Pons (tissue), 1 donor: ENCODE measurements at regions not wholly inside any gene's neighbourhood (a gene's known extent, or its start where the extent isn't known, plus 50 kb on each side); places are given as distances from the start of the nearest gene placed in this dataset.

Experiments used
- DNase-seq: peaks from one replicate; pipeline ENCODE4 v3.0.0-alpha.2; 2016; ENCODE audit warnings: low spot score

DNA sequence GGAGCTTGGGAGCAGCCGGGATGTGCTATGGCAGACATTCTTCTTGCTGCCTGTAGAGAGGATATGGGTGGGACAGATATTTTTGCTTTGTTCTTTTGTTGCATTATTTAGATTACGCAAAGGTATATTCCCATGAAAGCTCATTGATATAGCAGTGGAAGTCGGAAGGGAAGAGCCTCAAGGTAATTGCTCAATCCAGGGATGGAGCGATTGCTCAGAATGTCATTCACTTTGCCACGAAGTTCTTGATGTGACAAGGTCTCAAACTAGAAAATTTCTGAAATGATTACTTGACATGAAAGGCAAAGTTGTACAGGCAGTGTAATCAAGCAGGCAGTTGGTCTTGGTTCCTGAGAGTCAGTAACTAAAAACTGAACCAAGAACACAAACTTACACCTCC, 615.6 kb upstream of the CDH4 start:
- no peak for DNase-seq

DNA sequence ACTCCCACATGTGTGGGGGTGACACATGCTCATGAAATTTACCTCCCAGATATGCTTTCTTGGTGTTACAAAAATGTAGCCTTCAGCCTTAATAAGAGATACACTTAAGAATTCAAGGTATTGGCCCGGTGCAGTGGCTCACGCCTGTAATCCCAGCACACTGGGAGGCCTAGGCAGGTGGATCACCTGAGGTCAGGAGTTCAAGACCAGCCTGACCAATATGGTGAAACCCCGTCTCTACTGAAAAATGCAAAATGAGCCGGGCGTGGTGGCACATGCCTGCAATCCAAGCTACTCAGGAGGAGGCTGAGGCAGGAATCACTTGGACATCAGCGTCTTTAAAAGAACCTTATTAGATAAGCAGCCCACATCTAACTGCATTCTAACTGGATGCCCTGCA, 614.3 kb upstream of the CDH4 start:
- no peak for DNase-seq

DNA sequence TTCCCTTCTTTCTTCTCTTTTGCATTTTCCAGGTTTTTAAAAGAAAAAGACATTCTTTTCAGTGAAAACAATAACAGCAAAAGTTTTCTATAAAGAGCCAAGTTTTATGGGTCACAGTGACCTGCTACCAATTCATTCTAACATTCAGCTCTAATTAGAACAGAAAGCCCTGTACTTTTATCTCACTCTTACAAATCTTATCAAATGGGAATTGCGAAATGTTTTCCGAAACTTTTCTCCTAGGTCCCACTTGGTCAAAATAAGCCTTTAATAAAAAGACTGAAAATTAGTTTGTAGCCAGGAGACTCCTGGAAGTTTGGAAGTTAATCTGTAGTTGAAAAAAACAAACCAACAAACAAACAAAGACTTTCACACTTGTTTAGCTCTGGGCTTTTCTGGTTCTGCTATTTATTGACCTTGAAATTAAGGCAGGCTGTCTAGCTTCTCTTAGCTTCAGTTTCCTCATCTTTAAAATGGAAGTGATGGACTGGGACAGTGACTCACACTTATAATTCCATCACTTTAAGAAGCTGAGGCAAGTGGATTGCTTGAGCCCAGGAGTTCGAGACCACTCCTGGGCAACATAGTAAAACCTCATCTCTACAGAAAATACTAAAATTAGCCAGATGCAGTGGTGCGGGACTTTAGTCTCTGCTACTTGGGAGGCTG, 613.5 kb upstream of the CDH4 start:
- no peak for DNase-seq

DNA sequence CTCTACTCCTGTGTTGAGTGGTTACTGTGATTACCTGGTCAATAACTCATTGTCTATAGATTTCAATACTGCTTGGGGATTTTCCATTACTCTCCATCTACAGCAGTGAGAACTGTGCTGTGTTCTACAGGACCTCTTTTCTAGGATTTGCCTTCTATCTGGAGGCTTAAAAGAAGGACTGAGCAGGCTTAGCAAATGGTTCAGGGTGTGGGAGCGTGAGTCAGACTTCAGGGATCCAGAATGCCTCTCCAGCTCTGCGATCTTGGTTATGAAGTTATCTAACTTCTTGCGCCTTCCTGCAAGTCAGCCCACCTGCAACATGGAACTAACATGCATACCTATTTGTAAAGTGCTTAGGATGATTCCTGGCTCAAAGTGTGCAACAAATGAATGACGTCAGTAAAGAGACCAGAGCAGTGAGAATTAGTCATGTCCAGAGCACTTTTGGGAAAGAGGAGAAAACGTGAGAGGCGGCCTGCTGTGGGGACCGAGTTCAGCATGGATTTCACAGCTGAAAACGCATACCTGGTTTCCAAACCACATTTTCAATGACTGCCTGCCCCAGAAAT, 610.1 kb upstream of the CDH4 start:
- DNase-seq = no peak

DNA sequence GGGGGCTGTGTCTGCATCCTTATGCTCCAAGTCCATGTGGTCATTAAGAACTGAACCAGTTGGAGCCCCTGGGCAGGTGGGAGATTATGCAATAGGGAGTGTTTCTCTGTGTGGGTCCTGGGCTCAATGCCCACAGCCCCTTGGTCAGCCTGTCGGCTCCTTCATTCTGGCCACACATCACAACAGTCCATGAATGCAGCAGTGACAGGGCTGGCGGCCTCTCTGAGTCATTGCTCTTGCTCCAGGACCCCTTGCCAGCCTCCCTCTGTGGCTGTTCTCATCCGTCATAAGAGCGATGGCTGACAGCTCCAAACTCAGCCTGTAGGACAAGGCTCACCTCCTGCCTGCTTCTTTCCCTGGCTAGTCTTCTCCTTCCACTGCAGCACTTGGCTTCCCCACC, 609.5 kb upstream of the CDH4 start:
- DNase-seq = no peak

DNA sequence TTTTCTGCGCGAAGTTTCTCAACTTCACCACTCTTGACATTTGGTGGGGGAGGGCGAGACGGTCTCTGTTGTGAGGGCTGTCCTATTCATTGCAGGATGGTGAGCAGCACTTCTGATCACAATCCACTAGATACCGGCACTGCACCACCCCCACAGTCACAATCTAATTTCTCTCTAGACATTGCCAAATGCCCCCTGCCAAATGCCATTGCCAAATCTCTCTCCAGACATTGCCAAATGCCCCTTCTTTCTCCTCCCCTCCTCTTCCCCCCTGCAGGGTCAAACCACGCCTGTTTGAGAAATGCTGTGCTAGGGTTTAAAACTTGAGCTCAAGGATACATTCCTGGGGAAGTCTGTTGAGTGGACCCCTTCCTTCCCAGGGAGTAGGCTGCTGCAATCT, 603.5 kb upstream of the CDH4 start:
- no peak for DNase-seq

DNA sequence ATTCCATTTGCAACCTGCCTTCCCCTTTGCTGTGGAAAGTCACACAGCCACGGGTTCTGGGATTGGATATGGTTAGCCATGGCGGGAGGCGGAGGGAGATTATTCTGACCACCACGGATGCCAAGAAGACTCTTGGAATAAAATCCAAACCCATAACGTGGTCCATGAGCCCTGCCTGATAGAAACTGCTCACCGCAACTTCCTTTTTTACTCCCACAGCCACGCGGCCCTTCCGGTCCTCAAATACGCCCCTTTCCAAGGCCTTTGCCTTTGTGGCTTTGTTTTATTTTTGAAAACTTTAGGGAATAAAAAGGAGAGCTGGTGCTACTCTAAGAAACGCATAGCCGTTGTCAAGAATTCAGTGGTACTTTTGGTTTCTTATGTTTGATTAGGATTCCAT, 602.5 kb upstream of the CDH4 start:
- DNase-seq = no peak

DNA sequence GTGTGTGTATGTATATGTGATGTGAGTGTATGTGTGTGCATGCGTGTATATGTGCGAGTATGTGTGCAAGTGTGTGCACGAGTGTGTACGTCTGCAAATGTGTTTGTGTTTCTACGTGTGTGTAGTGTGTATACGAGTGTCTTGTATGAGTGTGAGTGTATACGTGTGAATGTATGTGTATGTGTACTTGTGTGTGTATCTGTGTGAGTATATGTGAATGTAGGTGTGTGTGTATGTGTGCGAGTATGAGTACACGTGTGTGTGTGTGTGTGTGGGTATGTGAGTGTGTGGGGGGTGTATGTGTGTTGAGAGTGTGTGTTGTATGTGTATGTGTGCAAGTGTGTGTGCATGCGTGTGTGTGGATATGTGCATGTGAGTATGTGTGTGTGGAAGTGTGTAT, 602.0 kb upstream of the CDH4 start:
- DNase-seq = no peak

DNA sequence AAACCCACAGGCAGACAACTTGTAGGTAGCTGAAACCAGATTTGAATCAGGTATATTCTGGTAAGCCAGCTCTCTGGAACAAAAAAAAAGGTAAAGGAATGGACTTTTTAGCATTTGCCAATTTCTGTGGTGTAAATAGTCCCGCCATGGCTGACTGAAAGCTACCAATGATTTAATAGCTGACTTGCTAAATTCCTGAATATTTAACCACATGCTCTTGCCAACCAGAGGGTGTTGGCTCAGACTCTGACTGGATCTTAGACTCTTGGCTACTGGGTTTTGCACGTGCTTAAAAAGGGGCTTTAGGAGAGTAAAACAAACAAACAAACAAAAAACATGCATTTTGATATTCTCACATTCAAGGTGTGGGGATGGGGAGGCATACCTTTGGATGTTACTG, 600.0 kb upstream of the CDH4 start:
- DNase-seq = no peak

DNA sequence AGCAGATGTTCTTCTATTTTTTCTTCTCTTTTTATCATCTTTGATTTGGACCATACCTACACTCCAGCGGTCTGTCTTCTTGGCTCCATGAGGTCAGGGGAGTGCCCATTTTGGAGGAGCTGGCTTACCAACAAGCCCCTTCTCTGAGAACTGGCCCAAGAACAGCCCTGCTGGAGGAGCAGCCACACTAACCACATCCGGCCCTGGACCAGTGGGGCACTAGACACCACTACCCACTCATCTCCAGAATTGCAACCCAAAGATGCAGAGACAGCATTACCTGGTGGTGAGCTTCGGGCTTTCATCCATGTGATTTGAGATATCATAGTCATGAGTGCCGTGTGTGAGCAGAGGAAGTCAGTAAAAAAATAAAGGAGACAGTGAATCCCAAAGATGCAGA, 599.4 kb upstream of the CDH4 start:
- no peak for DNase-seq

DNA sequence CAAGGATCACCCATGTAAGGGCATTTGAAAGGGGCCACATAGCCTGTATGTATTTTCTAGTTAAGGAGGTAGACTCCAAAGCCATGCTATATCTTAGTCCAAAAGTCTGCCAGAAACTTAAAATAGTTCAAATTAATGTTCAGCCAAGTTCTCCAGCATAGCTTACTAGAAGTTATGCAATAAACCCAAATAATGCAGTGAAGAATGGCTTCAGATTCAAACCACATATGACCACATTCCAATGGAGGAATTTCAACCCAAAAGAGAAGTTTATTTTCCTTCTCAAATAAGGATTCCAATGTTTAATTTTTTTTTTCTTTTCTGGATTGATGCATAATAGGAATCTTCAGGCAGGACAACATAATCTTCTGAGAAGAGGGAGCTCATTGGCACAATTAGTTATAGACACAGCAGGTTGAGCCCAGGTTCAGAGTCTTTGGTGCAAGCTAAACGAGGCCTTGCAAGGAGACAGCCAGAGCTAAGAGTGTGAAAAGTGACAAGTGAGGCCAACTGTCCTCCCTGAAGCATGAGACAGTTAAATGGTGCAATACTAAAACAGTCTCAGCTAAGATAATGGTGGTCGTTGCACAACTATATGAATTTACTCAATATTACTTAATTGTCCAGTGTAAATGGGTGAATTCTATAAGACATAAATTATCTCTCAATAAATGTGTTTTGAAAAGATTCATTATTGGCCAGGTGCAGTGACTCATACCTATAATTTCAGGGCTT, 598.8 kb upstream of the CDH4 start:
- DNase-seq = no peak

DNA sequence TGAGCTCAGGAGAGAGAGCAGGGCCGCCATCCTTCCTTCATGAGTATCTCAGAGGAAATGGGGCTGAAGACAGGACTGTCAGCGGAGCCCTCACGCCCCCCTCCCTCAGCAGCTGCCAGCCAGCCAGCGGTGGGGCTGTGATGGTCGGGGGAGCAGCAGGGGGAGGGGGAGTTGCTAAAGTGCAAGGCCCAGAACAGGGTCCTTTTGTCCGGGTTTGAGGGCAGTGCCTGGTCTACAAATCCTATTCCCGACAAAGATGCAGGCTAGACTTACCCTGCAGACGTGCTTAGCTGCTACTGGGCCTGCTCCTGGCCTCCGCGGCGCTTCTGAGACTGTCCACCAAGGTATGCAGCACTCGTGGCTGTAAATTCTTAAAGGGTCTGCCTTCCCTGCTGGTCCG, 593.4 kb upstream of the CDH4 start:
- DNase-seq = no peak

DNA sequence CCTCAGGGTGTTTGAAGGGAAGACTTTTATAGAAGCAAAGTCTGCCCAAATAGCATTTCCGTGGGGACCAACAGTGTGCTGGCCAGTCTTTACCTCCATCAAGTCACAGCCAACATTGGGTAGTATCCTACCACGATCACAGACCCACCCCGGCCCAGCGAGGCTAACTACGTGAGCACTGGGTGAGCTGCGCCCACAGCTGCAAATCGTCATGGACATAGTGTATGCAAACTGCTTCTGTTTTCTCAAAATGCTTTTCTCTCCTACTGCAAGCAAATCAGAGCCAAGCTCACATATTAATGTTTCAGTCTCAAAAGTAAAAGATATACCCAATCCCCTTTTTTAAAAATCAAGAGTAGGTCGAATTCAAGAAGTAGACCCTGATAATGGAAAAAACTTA, 592.8 kb upstream of the CDH4 start:
- DNase-seq = no peak

DNA sequence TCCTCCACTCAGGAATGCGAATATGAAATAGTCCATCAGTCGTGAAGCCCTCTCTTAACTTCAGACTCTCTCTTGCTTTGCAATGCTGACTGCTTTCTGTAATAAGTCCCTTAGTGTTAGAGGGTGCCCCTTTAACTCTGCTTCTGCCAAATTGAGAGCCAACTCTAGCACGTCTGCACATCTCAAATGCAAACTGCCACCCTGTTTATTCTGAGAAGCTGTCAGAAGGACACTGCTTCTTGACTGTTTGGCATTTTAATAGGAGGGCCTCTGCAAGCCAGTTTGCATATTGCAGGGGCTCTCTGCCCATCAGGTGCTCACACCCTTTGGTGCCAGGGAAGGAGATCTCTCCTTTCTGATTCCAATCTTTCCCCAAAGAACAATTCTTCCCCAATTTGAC, 589.8 kb upstream of the CDH4 start:
- DNase-seq = no peak

DNA sequence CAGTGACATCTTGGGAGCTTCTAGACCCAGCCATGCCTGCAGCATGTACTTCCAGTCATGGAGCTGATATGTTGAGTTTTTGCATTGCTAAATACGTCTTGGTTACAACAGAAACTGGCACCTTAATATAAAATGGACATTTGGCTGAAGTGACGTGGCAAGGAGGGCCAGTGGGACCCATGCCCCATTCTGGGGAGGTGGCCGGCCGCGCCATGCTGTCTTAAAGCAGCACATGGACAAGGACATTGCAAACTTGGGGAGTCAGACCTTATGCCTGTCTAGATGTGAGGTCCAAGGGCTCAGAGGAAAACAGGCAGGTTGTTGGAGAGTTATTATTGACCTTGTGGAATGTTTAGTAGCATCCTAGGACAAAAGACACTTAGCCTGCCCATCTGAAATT, 588.0 kb upstream of the CDH4 start:
- no peak for DNase-seq

DNA sequence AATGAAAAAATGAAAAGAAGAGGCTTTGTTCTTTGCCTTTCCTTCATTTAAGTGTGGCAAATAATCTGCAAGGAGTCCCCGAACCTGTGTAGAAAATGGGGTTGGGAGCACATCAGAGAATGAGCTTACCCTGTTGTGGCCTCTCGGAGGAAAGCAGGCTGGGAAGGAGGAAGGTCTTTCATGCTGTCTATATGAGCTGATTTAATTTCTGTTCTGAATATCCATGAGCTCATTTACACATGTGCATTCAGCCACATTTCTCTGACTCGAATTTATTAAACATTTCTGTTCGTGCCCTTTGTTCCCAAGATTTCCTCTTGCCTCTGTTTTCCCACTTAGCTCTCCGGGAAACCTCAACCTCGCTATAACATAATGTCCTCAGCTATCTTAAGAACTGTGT, 584.4 kb upstream of the CDH4 start:
- no peak for DNase-seq

DNA sequence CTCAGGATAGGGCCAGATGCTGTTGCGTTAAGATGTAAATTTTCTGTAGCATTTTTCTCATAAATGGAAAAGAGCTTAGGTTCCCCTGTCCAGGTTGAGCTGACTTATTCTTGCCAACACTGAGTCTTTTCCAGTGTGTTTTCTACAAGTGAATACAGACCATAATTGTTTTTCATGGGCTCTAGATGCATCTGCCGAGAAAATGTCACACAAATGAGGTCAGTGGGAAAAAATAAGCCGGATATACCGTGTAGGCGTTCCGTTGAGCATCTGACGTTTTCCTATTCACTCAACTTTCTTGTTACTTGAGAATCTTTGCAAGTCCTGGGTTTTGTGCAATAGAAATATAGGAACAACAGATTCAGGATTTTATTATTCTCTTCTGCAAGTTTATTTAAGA, 582.9 kb upstream of the CDH4 start:
- DNase-seq = no peak

DNA sequence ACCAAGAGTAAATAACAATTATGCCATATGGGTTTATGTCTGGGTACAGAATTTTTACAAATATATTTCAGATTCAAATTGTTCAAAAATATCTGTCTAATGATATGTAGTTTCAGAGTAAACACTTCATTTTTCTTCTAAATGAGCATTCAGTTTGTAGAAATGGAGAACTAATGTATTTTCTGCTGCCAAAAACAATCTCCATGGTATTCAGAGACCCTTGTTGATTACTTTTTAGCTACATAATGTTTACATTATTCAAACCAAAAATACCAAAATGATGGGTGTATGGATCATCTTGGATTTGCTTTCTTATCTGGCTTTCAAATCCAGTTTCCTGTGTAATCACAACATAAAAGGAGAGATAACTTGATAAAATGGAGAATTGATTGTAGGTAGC, 576.0 kb upstream of the CDH4 start:
- no peak for DNase-seq

DNA sequence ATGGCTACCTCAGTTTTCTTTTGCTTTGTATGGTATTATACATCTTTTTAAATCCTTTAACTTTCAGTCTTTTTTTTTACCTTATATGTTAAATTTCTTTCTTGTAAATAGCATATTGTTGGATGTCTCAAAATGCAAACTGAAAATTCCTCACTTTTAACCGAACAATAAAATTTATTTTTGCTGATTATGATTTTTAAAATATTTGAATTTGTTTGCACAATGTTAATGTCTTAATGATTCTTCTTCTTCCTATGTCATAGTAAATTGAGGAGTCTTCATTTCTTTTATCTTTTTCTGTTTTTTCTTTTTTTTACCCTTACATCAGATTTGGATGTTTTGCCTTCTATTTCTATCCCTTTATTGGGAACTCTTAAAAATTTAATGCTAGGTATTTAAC, 574.2 kb upstream of the CDH4 start:
- no peak for DNase-seq

DNA sequence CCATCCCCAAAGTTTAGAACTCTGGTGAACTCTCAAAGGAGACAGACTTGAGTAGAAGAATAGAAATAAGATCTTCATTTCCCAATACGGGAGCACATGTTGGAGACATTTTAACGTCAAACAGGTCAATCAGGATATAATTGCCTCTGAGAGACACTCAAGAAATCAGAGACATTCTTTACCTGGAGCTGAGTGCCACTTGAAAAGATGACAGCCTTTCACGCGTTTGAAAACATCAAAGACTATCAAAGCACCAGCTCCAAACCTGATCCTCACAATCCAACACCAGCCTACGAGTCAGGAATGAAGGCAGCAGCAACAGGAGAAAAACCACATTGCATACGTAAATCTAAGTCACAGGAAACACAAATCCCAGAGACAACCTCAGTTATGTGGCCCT, 571.5 kb upstream of the CDH4 start:
- DNase-seq = no peak

DNA sequence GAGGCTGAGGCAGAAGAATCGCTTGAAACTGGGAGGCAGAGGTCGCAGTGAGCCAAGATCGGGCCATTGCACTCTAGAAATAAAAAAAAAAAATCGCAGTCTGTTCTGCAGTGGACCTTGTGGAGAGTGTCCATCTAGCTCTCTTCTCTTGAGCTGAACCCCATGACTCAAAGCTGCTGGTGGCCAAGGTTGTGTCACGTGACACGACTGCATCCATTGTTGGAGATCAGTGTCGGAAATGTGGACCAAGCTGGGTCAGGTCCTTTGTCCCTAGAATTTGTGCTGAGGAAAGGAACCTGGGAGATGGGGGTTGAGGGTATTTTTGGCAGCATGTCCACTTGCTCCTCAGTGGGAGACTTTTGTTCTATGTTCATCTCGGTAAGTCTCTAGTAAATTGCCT, 564.8 kb upstream of the CDH4 start:
- no peak for DNase-seq

DNA sequence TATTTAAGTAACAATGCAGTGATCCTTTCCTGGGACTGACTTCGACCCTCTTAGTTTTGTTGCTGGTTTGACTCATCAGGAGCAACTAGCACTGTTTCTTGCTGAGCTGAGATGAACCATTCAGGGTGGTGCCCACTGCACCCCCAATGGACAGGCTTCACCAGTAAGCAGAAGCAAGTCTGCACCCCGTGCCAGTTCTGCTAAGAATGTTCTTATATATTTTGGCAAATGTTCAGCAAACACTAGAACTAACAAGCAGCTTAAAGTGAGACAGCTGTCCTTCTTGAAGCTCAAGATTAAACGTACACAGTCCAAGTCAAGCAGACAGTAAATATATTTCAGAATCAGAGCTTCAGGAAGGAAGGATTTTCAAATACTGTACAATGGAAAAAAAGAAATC, 561.3 kb upstream of the CDH4 start:
- no peak for DNase-seq

DNA sequence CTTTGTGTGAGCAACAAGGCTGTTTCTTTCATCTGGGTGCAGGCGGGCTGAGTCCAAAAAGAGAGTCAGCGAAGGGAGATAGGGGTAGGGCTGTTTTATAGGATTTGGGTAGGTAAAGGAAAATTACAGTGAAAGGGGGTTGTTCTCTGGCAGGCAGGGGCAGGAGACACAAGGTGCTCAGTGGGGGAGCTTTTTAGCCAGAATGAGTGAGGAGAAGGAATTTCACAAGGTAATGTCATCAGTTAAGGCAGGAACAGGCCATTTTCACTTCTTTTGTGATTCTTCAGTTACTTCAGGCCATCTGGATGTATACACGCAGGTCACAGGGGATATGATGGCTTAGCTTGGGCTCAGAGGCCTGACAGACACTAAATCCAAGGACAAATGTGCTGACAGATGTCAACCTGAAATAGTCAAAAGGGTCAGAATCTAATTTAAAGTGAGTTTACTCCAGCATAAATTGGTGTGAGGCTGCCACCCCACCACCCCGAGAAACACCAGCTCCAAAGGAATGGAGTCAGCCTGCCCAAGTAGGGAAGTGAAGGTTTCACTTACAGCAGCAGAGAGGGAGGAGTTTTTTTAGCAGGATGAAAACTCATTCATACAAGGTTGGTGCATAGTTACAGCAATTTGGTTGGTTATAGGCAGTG, 560.0 kb upstream of the CDH4 start:
- DNase-seq = no peak
